GM18517 (cell line): ENCODE measurements at regions not wholly inside any gene's neighbourhood (a gene's known extent, or its start where the extent isn't known, plus 50 kb on each side); places are given as distances from the start of the nearest gene placed in this dataset.

ENCODE experiments used
- ATAC-seq: cut with Tn5 transposase; IDR thresholded peaks from one replicate; pipeline ENCODE4 v1.9.1; 2021; ENCODE audit warnings: mild to moderate bottlenecking, moderate library complexity; ENCODE audit not compliant: unreplicated experiment

GRCh38 chr13:104014803-104015645, 948.8 kb upstream of the SLC10A2 start:
- no peak for ATAC-seq

- ATAC-seq = no peak
These were observed 945.5 kb upstream of the SLC10A2 start for GRCh38 chr13:104011505-104012241.

- ATAC-seq = no peak
These were observed 942.6 kb upstream of the SLC10A2 start for GRCh38 chr13:104008541-104009435.

- ATAC-seq = no peak
These were observed 941.9 kb upstream of the SLC10A2 start for GRCh38 chr13:104008075-104008474.

GRCh38 chr13:104006625-104007075, 940.4 kb upstream of the SLC10A2 start:
- no peak for ATAC-seq

- no peak for ATAC-seq
These were observed 938.4 kb upstream of the SLC10A2 start for GRCh38 chr13:104004572-104004971.

- ATAC-seq = no peak
These were observed 936.0 kb upstream of the SLC10A2 start for GRCh38 chr13:104002216-104002615.

GRCh38 chr13:104001766-104002165, 935.5 kb upstream of the SLC10A2 start:
- ATAC-seq = no peak

- ATAC-seq = no peak
These were observed 930.5 kb upstream of the SLC10A2 start for GRCh38 chr13:103996733-103997132.

GRCh38 chr13:103983948-103984347, 917.7 kb upstream of the SLC10A2 start:
- ATAC-seq = no peak

- ATAC-seq = no peak
These were observed 910.2 kb upstream of the SLC10A2 start for GRCh38 chr13:103976371-103976770.

GRCh38 chr13:103973740-103974139, 907.5 kb upstream of the SLC10A2 start:
- ATAC-seq = no peak

GRCh38 chr13:103969520-103970050, 903.4 kb upstream of the SLC10A2 start:
- no peak for ATAC-seq

GRCh38 chr13:103965506-103966243, 899.5 kb upstream of the SLC10A2 start:
- no peak for ATAC-seq

- no peak for ATAC-seq
These were observed 895.6 kb upstream of the SLC10A2 start for GRCh38 chr13:103961784-103962183.

GRCh38 chr13:103961129-103961528, 894.9 kb upstream of the SLC10A2 start:
- ATAC-seq = no peak

GRCh38 chr13:103960001-103960400, 893.8 kb upstream of the SLC10A2 start:
- ATAC-seq = no peak

GRCh38 chr13:103958691-103959090, 892.5 kb upstream of the SLC10A2 start:
- ATAC-seq = no peak

- no peak for ATAC-seq
These were observed 891.7 kb upstream of the SLC10A2 start for GRCh38 chr13:103957939-103958338.

- no peak for ATAC-seq
These were observed 887.6 kb upstream of the SLC10A2 start for GRCh38 chr13:103953859-103954258.
